Esophagus squamous epithelium (tissue), 4 donors: ENCODE measurements at regions not wholly inside any gene's neighbourhood (a gene's known extent, or its start where the extent isn't known, plus 50 kb on each side); places are given as distances from the start of the nearest gene placed in this dataset.
"Not testable (repeated sequence)": the region's sequence is repeated elsewhere in the genome, so short reads cannot be mapped to it uniquely, and the experiment has no call there.

Source experiments
- POLR2A ChIP-seq, 4 donors: fragments of 450-650 bp; IDR thresholded peaks; one replicate each; pipeline ENCODE4 v1.6.1; 2017; ENCODE audit warnings: antibody characterized with exemption in 4 of 4, mild to moderate bottlenecking in 4 of 4, moderate library complexity in 3 of 4
- TF ChIP-seq, protein P1 (sequence below), 6 experiments: fragments of 450-650 bp in 4 of 6; fragments of 200-600 bp in 2 of 6; sonication (generic) in 2 of 6; IDR thresholded peaks; one replicate each; pipeline ENCODE4 v1.5.1; 2016 to 2019; ENCODE audit warnings: antibody characterized with exemption in 6 of 6, mild to moderate bottlenecking in 4 of 6, moderate library complexity in 4 of 6

DNA sequence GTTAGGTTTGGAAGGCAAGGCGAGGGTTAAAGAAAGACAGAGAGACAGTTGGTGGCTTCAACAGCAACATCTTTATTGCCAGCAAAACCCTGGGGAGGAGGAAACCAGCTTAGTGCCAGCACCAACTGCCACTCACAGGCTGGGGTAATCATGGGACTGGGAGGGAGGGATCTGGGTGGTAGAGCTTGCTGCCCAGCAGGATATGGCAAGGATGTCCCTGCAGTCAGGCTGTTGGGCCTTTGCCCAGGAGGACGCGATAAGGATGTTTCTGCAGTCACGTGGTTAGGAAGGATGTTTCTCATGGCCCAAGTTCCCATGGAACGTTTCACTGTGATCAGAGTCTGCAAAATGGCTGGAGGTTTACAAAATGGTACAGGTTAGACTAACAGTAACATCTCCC lies 233.5 kb downstream of the POTED start:
- TF ChIP-seq, protein P1, sequence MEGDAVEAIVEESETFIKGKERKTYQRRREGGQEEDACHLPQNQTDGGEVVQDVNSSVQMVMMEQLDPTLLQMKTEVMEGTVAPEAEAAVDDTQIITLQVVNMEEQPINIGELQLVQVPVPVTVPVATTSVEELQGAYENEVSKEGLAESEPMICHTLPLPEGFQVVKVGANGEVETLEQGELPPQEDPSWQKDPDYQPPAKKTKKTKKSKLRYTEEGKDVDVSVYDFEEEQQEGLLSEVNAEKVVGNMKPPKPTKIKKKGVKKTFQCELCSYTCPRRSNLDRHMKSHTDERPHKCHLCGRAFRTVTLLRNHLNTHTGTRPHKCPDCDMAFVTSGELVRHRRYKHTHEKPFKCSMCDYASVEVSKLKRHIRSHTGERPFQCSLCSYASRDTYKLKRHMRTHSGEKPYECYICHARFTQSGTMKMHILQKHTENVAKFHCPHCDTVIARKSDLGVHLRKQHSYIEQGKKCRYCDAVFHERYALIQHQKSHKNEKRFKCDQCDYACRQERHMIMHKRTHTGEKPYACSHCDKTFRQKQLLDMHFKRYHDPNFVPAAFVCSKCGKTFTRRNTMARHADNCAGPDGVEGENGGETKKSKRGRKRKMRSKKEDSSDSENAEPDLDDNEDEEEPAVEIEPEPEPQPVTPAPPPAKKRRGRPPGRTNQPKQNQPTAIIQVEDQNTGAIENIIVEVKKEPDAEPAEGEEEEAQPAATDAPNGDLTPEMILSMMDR (IDR thresholded peaks at IDR 0.05), result not testable (repeated sequence)
- not testable (repeated sequence) for TF ChIP-seq POLR2A (IDR thresholded peaks at IDR 0.05)
